ENCODE measurements at regions not wholly inside any gene's neighbourhood (a gene's known extent, or its start where the extent isn't known, plus 50 kb on each side); places are given as distances from the start of the nearest gene placed in this dataset.

DNA sequence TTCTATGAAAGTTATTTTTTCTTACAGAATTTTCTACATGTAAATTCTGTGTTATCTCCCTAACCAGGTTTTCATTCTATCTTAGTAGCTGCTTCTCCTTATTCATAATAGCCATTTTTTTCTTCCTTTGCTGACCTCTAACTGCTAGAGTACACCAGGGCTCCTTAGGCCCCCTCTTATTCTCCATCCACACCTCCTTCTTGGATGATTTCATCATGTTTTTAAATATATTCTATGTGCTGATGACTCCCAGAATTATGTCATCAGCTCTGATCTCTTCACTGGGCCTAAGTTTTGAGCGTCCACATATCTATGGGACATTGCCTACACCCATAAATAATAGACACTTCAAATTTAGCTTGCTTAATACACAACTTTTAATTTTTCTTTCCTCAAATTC lies 721.5 kb downstream of the SLC16A7 start:
- H3K27me3 ChIP-seq (replicated peaks in 1 of 4; ENCODE audit: control insufficient read depth in 3 of 4, extremely low read depth in 1 of 4, insufficient read depth in 3 of 4, low read length in 3 of 4), result no peaks in the 10 kb centered on the region
- no peak overlapping the region for H3K56ac ChIP-seq (replicated peaks; ENCODE audit: insufficient read length, low read depth, low read length)
- H2BK15ac ChIP-seq (ENCODE audit: low read length), result no peak overlapping the region
- no peak overlapping the region for H3K4me2 ChIP-seq (ENCODE audit: insufficient read depth in 1 of 2, low read depth in 2 of 2, low read length in 2 of 2)
- WGBS, 2 experiments (ENCODE audit: extremely low coverage in 1 of 2, insufficient coverage in 1 of 2, insufficient read length in 1 of 2, insufficient replicate concordance in 2 of 2, low coverage in 1 of 2, low lambda C conversion rate in 2 of 2, missing lambda C conversion rate in 1 of 2), result 96% methylated on average over 1 of the region's 1 CpG; no CpG with 5 or more reads in 1 of the 2 experiments
- H3K4me1 ChIP-seq (replicated peaks in 1 of 4; ENCODE audit: control insufficient read depth in 3 of 4, insufficient read depth in 4 of 4, low read length in 3 of 4), result no peaks in the 10 kb centered on the region
- H3K14ac ChIP-seq (ENCODE audit: insufficient read length), result no peak overlapping the region
- H3K9me3 ChIP-seq (ENCODE audit: insufficient read depth in 2 of 2, low read depth in 1 of 2, low read length in 1 of 2), result no peaks in the 10 kb centered on the region
- no peak overlapping the region for H3K18ac ChIP-seq (ENCODE audit: extremely low read depth, low read length)
- H4K20me1 ChIP-seq (replicated peaks in 1 of 2; ENCODE audit: control insufficient read depth in 1 of 2, insufficient read depth in 2 of 2, low read length in 2 of 2), result no peaks in the 10 kb centered on the region
- FAIRE-seq (no peak), DNase-seq (ENCODE audit: low read depth in 1 of 2, low spot score in 2 of 2) (no peak)
- H3K23me2 ChIP-seq (ENCODE audit: low read depth, low read length), result no peaks in the 10 kb centered on the region
- no peak overlapping the region for H4K91ac ChIP-seq (replicated peaks; ENCODE audit: insufficient read length, low read length)
- no peaks in the 10 kb centered on the region for H3K79me1 ChIP-seq (ENCODE audit: low read depth, low read length)
- no peaks in the 10 kb centered on the region for H3K36me3 ChIP-seq (ENCODE audit: control insufficient read depth in 2 of 4, insufficient read depth in 4 of 4, low read length in 3 of 4)
- no peak overlapping the region for H2BK5ac ChIP-seq (ENCODE audit: low read depth, low read length)
- no peak overlapping the region for H3K4ac ChIP-seq (replicated peaks; ENCODE audit: insufficient read length, low read depth, low read length)
- no peak overlapping the region for H2AFZ ChIP-seq (ENCODE audit: low read length)
- H2BK20ac ChIP-seq (ENCODE audit: low read length), result no peak overlapping the region
- no peaks in the 10 kb centered on the region for H3K79me2 ChIP-seq (ENCODE audit: control insufficient read depth in 1 of 2, insufficient read depth in 2 of 2, low read length in 2 of 2)
- TF ChIP-seq SAP30 (IDR thresholded peaks at IDR 0.05; ENCODE audit: insufficient read depth, insufficient replicate concordance, low read length) (no peak), TAF1 (IDR thresholded peaks at IDR 0.05; ENCODE audit: low read depth, low read length) (no peak), GTF2F1 (IDR thresholded peaks at IDR 0.05; ENCODE audit: borderline replicate concordance, low read depth, low read length) (no peak), BRCA1 (IDR thresholded peaks at IDR 0.05; ENCODE audit: low read depth, low read length) (no peak), EZH2 (IDR thresholded peaks at IDR 0.05; ENCODE audit: low read depth, low read length, severe bottlenecking) (no peak), CHD2 (IDR thresholded peaks at IDR 0.05; ENCODE audit: low read length) (no peak)
- TF ChIP-seq, protein P1, sequence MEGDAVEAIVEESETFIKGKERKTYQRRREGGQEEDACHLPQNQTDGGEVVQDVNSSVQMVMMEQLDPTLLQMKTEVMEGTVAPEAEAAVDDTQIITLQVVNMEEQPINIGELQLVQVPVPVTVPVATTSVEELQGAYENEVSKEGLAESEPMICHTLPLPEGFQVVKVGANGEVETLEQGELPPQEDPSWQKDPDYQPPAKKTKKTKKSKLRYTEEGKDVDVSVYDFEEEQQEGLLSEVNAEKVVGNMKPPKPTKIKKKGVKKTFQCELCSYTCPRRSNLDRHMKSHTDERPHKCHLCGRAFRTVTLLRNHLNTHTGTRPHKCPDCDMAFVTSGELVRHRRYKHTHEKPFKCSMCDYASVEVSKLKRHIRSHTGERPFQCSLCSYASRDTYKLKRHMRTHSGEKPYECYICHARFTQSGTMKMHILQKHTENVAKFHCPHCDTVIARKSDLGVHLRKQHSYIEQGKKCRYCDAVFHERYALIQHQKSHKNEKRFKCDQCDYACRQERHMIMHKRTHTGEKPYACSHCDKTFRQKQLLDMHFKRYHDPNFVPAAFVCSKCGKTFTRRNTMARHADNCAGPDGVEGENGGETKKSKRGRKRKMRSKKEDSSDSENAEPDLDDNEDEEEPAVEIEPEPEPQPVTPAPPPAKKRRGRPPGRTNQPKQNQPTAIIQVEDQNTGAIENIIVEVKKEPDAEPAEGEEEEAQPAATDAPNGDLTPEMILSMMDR (IDR thresholded peaks at IDR 0.05; ENCODE audit: control extremely low read depth in 1 of 3, insufficient read depth in 1 of 3, low read depth in 1 of 3, low read length in 3 of 3), result no peak
- no peak overlapping the region for H4K8ac ChIP-seq (ENCODE audit: extremely low read depth, insufficient read depth, low read length)
- no peak overlapping the region for H3K23ac ChIP-seq (ENCODE audit: insufficient read length)
- no peak overlapping the region for H3K9ac ChIP-seq (replicated peaks in 1 of 4; ENCODE audit: extremely low read depth in 1 of 4, low read depth in 3 of 4, low read length in 3 of 4)
- H4K5ac ChIP-seq (ENCODE audit: insufficient read length, low read depth, low read length), result no peak overlapping the region
- ChIA-PET POLR2A (ENCODE audit: partially characterized antibody) (no interaction called here), CTCF (ENCODE audit: partially characterized antibody) (no interaction called here)
- H3K27ac ChIP-seq (ENCODE audit: low read depth, low read length), result no peak overlapping the region
- H2AK5ac ChIP-seq (ENCODE audit: low read depth, low read length), result no peak overlapping the region
- H3K4me3 ChIP-seq (ENCODE audit: extremely low read depth in 1 of 4, insufficient read depth in 2 of 4, low read depth in 3 of 4, low read length in 4 of 4), result no peak overlapping the region
- no peak overlapping the region for H2BK120ac ChIP-seq (replicated peaks; ENCODE audit: low read depth, low read length)
- H2BK12ac ChIP-seq (ENCODE audit: low read depth, low read length), result no peak overlapping the region
